H1 (cell line): ENCODE measurements at regions not wholly inside any gene's neighbourhood (a gene's known extent, or its start where the extent isn't known, plus 50 kb on each side); places are given as distances from the start of the nearest gene placed in this dataset.

Source experiments
- BCL11A ChIP-seq, 2 experiments: IDR thresholded peaks; one replicate each; pipeline ENCODE4 v1.6.1; 2011; ENCODE audit warnings: low read depth in 2 of 2, low read length in 2 of 2, mild to moderate bottlenecking in 2 of 2
- CHD1 ChIP-seq: IDR thresholded peaks from 2 replicates; pipeline ENCODE4 v1.6.1; 2012; ENCODE audit warnings: low read depth, low read length, improper control_type of control experiment
- JUND ChIP-seq: IDR thresholded peaks from 2 replicates; pipeline ENCODE4 v1.6.1; 2011; ENCODE audit warnings: mild to moderate bottlenecking, improper control_type of control experiment, low read length
- YY1 ChIP-seq: IDR thresholded peaks from 2 replicates; pipeline ENCODE4 v1.6.1; 2011; ENCODE audit warnings: low read depth, mild to moderate bottlenecking, low read length

DNA sequence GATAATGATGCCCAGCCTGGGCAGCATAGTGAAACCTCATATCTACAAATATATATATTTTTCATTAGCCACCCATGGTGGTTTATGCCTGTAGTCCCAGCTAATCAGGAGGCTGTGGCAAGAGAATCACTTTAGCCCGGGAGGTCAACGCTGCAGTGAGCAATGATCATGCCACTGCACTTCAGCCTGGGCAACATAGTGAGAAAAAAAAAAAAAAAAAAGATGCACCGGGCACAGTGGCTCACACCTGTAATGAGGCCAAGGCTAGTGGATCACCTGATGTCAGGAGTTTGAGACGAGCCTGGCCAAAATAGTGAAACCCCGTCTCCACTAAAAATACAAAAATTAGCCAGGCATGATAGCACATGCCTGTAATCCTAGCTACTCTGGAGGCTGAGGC lies 50.2 kb upstream of the ADRA1B start (continued):
- TF ChIP-seq JUND (no peak), YY1 (no peak), BCL11A (IDR thresholded peaks at IDR 0.05; ENCODE audit: low read depth in 2 of 2, low read length in 2 of 2) (no peak), CHD1 (no peak)
